NCI-H1092 treated with DMSO at 0.1 percent for 48 hours (cell line): ENCODE measurements at regions not wholly inside any gene's neighbourhood (a gene's known extent, or its start where the extent isn't known, plus 50 kb on each side); places are given as distances from the start of the nearest gene placed in this dataset.
"Not testable (repeated sequence)": the region's sequence is repeated elsewhere in the genome, so short reads cannot be mapped to it uniquely, and the experiment has no call there.

Source experiments
- DNase-seq: peaks from one replicate; lab custom pipeline; 2025; lab: John Stamatoyannopoulos, UW

DNA sequence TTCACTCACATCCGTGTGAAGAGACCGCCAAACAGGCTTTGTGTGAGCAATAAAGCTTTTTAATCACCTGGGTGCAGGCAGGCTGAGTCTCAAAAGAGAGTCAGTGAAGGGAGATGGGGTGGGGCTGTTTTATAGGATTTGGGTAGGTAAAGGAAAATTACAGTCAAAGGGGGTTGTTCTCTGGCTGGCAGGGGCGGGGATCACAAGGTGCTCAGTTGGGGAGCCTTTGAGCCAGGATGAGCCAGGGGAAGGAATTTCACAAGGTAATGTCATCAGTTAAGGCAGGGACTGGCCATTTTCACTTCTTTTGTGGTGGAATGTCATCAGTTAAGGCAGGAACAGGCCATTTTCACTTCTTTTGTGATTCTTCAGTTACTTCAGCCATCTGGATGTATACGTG lies 210.3 kb upstream of the ELL2 start:
- not testable (repeated sequence) for DNase-seq

DNA sequence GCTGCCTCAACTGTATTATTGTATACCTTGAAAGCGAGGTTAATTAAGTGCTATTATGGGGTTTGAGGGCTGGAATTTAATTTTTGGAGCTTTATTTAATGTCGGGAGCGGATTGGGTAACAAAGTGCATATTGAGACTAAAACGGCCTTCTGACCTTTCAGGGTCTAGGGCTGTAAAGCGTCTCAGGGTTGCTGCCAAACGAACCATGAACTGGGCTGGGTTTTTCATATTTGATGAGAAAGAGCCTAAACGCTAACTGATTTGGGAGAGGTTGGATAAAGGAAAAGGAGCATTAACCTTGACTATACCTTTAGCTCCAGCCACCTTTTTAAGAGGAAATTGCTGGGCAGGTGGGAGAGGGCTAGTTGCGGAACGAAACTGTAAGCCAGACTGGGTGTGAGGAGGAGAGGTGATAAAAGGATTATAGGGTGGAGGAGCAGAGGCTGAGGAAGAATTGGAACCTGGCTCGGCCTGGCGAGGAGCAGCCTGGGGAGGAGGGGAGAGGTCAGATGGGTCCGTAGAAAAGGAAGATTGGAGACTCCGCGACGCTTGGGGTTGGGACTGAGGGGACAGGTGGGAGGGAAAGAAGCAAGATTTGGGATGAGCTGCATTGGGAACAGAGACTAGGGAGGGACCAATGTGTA lies 209.0 kb upstream of the ELL2 start:
- not testable (repeated sequence) for DNase-seq

DNA sequence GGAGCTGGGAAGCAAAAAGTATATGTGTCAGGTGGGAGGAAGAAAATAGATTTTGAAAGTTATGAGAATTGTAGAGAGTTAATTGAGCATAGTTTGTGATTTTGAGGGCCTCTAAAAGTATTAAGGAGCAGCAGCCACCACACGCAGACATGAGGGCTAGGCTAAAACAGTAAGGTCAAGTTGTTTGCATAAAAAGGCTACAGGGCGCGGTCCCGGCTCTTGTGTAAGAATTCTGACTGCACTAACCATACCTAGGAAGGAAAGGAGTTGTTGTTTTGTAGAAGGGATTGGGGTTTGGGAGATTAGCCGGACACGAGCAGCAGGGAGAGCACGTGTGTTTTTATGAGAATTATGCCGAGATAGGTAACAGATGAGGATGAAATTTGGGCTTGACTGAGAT lies 207.2 kb upstream of the ELL2 start:
- DNase-seq = not testable (repeated sequence)

DNA sequence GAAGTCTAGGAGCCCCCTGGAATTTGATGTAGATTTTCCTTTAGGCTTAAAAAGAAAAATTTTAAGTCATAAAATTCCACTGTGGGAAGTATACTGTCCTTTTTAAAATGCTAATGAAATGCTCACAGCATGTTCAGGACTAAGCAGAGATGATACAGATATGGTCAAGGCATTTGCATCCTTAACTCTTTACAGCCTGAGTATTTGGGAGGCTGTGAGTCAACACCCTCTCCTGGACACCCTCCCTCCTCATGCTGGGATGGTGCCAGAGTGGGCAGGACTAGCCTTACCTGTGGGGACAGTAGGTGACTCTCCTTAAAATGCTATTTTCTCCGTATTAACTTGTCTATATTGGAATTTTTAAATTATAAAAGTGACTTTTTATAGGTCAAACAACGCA lies 197.4 kb upstream of the ELL2 start:
- DNase-seq = no peak

DNA sequence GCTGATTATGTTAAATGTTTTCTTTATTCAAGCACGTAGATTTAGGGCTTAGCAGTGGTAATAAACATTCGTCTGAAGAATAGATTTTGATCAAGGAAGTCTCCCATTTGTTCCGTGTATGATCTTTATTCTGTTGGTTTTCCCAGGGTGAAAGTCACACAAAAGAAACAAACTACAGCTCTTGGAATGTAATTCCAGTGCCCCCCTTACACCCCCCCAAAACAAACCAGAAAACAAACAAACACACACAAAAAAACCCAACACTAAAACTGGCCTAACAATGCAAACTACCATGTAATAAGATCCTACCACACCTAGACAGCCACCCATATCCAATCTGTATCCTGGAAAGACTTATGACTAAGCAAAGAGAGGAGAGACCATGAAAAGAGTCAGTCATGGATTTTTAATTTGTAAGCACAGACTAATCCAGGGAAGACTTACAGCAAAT lies 196.2 kb upstream of the ELL2 start:
- DNase-seq = no peak

DNA sequence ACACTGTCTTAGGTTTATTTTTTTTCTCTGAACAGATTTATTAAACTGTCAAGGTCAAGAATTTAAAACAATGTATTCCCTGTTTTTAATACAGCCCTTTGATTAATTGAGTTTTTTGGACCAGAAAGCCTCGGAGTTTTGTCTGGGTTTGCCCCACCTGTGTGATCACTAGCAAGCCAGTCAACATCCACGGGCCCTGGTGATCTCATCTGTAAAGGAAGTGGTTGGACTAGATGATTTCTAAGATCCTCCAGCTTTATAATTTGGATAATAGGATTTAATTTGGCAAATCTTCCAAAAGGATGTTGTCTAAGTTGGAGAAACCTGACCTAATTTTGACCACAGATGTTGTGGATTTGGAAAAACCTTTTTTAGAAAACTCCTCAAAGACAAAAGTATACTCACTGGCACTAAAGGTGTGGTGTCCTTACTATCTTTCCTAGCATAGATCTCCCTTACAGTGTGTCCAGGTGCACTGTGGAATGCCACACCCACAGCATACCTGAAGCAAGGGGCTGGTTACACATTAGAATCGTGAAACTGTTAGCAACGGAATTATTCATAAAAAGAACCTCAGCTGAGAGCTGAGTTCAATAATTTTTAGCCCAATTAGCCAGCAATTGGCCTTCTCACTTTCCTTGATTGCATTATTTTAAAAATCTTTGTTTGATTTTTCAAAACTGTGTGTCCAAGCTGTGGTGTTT lies 195.6 kb upstream of the ELL2 start:
- DNase-seq = no peak

DNA sequence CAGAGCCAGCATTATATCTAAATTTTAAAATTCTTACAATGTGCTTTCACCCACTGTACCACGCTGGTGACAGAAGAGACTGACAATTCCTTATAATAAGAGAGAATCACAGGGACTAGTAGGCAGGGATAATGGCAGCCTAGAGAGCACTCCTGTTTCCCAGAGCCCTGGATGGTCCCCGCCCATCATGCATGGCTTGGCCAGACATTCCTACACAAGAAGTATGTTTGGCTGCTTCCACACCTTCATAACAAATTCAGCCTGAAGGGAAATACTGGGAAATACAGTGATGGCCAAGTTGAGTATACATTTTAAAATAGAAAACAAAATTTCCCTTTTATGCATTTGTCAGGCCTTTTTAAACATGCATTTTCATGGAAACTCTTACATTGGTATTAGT lies 193.5 kb upstream of the ELL2 start:
- no peak for DNase-seq

DNA sequence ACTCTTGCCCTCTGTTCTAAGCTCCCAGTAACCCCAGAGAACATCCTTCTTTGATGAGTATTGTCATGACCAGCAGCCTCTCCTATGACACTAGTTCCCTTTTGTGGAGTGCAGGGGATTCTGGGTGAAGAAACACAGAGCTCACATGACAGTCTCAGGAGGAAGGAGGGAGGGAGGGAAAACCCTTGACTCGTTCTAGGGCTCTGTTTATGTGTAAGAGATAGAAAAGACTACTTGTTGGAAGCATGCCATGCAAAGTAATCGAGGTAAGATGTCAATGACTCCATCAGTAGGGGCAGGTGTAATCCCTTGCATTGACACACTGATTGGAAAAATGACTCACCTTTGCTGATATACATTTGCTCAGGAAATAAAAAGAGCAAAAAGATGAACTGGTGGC lies 190.2 kb upstream of the ELL2 start:
- no peak for DNase-seq

DNA sequence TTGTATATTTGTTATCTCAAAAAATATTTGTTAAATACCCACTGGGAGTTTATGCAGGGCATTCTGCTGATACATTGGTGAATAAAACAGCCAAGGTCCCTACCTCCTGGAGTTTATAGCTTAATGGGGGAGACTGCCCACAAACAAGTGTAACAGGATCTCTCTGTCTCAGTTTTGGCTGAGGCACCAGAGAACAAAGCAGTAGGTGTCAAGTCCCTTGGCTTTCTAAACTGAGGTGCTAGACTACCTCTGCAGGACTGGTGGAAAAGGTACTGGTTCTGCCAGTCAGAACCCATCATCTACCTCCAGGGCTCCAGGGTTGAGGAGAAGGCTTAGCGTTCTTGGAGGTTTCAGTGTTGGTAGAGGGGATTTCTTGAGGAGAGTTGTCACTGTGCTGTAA lies 188.4 kb upstream of the ELL2 start:
- DNase-seq = no peak

DNA sequence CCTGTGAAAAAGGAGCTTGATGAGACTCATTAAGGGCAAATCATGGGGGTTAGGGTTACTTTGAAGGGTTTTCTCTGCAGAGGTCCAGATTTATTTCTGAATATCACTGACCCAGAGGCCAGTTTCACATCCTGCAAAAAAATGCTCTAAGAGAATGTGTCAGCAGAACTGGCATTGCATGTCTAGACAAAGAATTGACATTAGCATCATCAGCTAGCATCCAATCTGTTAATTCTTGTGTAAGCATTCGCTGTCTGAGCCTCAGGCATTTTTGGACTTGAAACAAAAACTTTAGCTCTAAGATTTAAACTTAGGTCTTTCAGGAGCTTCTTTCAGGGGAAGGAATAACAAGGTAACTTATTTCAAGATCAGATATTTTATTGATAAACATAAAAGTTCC lies 187.9 kb upstream of the ELL2 start:
- DNase-seq = no peak

DNA sequence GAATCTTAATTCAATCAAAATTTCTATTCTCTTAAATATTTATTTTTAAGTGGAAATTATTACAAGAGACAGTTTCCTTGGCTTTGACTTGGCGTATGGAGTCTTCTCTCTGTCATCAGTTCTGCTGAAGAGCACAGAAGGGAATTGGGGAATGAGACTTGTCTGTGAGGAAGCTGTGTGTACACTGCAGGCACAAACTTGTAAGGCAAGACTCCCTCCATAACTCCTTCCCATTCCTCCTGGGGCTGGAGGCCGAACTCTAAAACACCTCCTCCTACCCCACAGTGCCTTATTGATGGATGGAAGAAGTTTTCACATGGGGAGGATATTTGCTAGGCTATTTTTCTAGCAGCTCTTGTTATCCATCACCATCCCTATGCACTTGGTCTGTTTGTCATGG lies 187.4 kb upstream of the ELL2 start:
- no peak for DNase-seq

DNA sequence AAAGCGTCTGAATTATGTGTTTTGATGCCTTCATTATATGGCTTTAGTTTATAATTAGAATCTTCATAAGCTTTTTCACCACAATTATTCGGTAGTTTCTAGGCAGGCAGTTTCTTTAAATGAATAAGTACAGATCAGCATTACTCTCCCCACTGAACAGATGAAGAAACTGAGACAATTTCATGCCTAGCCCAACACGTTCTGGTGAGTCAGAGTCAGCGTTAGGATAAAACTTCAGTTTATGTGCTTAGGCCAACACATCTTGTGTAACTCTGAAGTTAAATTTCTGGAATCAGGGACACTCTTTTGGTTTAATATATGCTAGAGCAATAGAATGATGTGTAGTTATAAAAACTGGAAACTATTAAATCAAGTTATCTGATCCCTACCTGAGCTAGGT lies 186.7 kb upstream of the ELL2 start:
- no peak for DNase-seq

DNA sequence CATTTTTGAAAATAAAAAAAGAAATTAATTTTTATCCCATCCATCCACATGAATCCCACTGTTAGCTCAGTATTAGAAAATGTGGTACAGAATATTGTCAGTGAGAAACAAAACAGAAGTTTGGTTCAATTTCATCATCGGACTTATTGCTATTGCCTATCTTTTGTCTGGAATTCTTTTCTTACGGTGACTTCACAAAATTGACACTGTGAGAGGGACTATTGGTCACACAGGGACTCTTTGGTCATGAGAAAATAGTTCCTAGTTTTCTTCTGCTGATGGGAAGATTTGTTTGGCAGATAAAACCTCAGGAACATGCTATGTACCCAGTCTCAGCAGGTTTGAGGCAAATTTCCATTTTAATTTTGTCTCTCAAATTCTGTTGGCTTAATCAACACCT lies 186.2 kb upstream of the ELL2 start:
- DNase-seq = no peak

DNA sequence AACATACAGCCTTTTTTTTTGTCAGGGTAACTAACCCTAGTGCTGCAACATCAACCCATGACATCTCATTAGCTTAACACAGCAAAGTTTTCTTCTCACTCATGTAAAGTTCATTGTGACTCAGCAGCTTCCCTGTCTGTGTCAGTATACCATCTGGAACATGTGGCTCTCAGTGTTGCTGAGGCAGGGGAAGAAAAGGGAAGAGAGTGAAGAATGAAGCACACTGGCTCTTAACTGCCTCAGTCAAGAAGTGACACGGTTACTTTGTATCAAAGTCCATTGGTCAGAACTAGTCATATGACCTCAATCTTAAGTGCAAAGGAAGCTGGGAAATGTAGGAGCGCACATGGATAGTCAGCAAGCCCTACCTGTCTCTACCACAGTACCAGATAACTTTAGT lies 185.0 kb upstream of the ELL2 start:
- DNase-seq = no peak

DNA sequence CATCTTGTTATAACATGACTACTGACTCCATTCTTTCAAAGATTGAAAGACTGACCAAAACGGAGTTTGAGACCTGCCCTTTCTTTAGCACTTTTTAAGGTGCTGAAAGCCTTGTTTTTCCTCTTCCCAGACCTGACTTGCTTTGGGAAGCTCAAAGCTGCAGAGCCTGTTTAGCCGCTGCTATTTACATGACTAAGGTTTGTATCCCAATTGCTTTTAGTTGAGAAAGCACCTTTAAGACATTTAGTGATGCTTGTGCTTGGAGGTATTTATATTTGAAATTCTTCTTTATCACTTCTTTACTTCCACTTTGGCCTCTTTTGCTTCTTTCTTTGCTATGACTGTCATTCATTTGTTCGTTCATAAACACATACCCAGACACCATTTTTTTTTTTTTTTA lies 182.6 kb upstream of the ELL2 start:
- DNase-seq = no peak

DNA sequence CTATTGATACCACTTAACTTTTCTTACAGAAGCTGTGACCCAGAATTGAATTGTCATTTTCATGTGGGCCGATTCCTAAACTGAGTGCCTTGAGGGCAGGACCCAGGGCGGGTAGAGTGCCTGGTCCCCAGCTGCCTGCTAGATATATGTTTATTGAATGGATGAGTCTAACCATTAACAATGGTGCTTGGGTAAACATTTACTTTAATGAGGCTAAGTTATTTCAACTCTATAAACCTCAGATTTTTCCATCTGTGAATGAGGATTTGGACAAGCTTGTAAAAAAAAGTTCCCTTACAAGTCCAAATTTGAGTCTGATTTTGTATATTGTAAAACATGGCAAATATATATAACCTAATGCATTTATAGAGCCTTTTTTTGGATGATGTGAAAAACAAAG lies 181.8 kb upstream of the ELL2 start:
- DNase-seq = no peak

DNA sequence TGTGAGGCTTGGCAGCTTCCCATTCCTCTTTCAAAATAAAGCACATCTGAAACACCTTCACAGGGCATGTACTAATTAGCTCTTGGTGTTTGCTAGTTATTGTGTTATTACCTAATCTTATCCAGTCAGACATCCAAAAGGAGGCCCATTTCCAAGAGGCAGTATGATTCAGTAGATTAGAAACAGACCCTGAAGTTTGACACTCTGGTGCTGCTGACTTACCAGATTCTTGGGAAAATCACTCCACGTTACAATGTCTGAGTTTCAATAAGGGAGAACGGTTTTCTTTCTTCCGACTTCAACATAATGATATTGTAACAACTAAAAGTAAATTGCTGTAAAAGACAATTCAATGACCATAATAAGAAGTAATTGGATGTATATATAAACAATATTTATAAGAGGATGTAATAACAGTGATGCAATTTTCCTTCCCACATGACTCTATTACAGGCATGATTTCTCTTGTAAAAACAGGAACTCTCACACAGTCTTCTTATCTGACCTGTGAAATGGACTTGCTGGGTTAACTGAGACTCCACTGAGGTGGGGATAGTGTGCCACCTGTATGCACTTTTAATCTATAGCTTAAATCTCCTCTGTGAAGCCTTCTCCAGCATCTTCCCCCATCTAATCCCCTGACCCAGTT lies 181.3 kb upstream of the ELL2 start:
- DNase-seq = no peak

DNA sequence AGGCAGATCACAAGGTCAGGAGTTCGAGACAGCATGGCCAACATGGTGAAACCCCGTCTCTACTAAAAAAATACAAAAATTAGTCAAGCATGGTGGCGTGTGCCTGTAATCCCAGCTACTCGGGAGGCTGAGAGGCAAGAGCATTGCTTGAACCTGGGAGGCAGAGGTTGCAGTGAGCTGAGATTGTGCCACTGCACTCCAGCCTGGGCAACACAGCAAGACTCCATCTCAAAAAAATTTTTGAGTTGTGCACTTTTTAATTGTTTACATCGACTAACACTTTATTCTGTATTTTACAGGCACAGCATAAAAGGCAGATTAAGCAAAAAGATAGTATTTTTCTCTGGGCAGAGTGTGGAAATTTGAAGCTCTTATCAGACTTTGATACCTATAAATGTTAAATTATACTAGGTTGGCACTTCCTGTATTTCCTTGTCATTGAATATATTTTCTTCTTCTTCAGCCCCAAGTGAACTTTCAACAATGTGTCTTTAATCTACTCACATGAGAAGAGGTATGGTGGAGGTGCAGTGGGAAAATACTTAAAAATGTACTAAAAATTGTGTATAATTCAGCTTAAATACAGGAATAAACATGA lies 180.6 kb upstream of the ELL2 start:
- DNase-seq = no peak

DNA sequence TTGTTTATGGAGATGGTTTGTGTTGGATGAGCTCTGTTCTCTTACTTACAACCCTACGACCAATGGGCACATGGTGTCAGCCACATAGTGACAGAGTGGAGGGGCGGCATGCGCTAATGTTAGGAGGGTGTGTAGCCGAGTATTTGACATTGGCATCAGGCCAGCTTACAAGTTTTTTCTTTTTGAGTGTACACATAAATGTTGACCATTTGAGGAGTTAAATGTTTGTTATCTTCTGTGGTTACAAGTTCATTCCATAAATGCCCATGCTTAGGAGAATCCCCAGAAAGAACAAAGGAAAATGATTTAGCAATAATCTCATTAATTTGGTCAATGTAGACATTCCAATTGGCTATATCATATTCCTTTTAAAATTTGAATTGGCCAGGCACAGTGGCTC lies 180.1 kb upstream of the ELL2 start:
- no peak for DNase-seq

DNA sequence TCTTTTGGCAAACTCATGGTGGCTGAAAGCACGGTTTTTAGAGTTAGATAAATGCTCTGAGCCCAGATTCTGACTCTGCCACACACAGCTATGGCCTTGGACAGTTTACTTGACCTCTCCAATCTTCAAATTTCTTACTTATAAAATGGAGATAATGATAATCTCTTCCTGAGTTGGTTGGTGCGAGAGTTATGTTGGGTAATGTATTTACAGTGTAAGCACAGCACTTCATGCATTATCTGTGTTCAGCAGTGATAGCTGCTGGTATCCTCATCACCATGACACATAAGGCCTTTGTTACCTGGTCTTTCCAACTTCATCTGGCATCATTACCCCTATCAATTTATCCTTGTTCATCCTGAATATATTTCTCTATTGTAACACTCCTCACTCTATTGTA lies 178.8 kb upstream of the ELL2 start:
- no peak for DNase-seq

DNA sequence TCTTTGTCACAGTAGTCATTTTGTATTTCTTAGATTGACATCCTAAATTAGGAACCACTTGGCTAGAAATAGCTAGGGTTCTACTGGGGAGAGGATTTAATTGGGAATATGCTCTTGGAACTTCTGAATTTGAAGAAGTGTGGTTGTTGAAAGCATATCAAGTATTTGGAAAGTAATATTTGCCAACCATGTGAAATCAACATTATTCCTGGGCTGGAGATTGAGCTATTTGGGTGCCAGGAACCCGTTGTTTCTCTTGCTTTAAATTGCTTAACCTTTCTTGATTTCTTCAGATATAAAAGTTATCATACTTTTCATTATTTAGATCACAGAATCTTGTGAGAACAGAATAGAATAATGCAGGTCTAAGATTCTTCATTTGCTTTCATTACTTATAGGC lies 178.4 kb upstream of the ELL2 start:
- DNase-seq = no peak

DNA sequence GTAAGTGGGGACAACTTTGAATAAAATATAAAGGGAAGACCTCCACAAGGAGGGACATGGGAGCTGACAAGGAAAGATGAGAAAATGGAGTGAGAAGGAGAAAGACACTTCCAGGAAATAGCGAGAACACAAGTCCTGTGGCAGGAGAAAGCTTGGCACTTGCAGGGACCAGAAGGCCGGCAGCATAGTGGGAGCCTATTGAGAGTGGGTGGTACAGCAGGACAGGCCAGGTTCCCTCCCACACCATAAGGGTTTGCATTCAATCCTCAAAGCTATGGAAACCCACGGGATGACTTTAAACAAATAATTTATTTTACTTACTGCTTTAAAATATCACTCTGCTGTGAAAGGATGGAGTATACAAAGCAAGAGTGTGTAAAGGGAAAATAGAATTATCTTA lies 173.2 kb upstream of the ELL2 start:
- DNase-seq = no peak
